Gastrocnemius medialis (tissue), 4 donors: ENCODE measurements at regions not wholly inside any gene's neighbourhood (a gene's known extent, or its start where the extent isn't known, plus 50 kb on each side); places are given as distances from the start of the nearest gene placed in this dataset.
A peak's percentile ranks its signal among the peaks of the same experiment; 100 is the strongest.
"Not testable (repeated sequence)": the region's sequence is repeated elsewhere in the genome, so short reads cannot be mapped to it uniquely, and the experiment has no call there.

Experiments used
- ATAC-seq, 2 donors: fragments of 150-250 bp; one replicate each; pipeline ENCODE4 v1.9.1; 2016
- DNase-seq, 2 donors: peaks; one replicate each; pipeline ENCODE4 v3.0.0-alpha.2; 2019
- H3K27ac ChIP-seq, 4 donors: fragments of 200-600 bp; sonication (generic); 1 replicate in 1 of 4; 2 replicates in 3 of 4; pipeline ENCODE4 v1.5.1; 2016 to 2018; ENCODE audit warnings: mild to moderate bottlenecking in 2 of 4, moderate library complexity in 1 of 4
- H3K27me3 ChIP-seq, 3 donors: fragments of 200-600 bp; sonication (generic) in 2 of 3; 1 replicate in 1 of 3; 2 replicates in 2 of 3; pipeline versions ENCODE4 v1.5.1 to v1.6.0; 2016 to 2019; ENCODE audit warnings: mild to moderate bottlenecking in 1 of 3, moderate library complexity in 1 of 3
- H3K36me3 ChIP-seq, 2 donors: fragments of 200-600 bp; sonication (generic) in 1 of 2; one replicate each; pipeline ENCODE4 v1.5.1; 2017 to 2018
- H3K4me1 ChIP-seq, 2 donors: fragments of 200-600 bp; sonication (generic) in 1 of 2; one replicate each; pipeline ENCODE4 v1.5.1; 2016 to 2017; ENCODE audit warnings: mild to moderate bottlenecking in 2 of 2
- H3K4me3 ChIP-seq, 4 donors: fragments of 200-600 bp; sonication (generic) in 3 of 4; 1 replicate in 1 of 4; 2 replicates in 3 of 4; pipeline ENCODE4 v1.5.1; 2016 to 2019; ENCODE audit warnings: mild to moderate bottlenecking in 2 of 4
- H3K9me3 ChIP-seq, 3 donors: fragments of 200-600 bp; sonication (generic) in 2 of 3; 1 replicate in 1 of 3; 2 replicates in 2 of 3; pipeline ENCODE4 v1.5.1; 2016 to 2019
- in situ Hi-C, 4 donors: fragments of 200-750 bp; cut with MboI; loops; one replicate each; pipeline versions ENCODE4 v1.15.0 to v1.8.0; 2017; ENCODE audit warnings: low sequenced_read_pairs in 4 of 4
- intact Hi-C: fragments of 100-400 bp; cut with DNase I; formaldehyde crosslinking; loops from one replicate; pipeline ENCODE4 v1.15.1; 2023; ENCODE audit warnings: low total_unique reads

- H3K27ac ChIP-seq, intact Hi-C loops, in situ Hi-C loops, H3K4me3 ChIP-seq, H3K4me1 ChIP-seq, H3K9me3 ChIP-seq, DNase-seq, H3K27me3 ChIP-seq, H3K36me3 ChIP-seq: not testable (repeated sequence)
- ATAC-seq: peak; percentile 16 to 32
These were observed 72.6 kb upstream of the SEC22B start for GRCh38 chr1:120248726-120249427.

DNA sequence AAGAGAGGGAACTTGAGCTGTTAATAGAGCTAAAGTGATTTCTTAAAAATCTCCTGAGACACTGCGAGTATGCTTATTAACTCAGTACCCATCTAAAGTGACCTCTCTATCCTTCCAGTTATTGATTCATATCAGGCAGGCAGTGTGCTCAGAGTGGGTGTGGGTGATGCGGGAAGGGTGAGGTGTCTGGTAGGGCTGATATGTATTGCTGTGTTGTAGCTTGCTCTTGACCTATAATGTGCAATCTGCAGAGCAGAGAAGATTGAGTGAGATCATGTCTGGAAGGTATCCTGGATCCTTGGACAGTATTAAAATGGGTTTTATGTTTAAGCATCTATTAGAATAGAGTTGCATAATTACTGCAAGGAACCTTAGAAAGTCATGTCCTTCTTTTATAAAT lies 71.9 kb upstream of the SEC22B start:
- H3K27ac ChIP-seq, intact Hi-C loops, in situ Hi-C loops, DNase-seq, H3K4me1 ChIP-seq, H3K36me3 ChIP-seq, H3K9me3 ChIP-seq, H3K4me3 ChIP-seq, H3K27me3 ChIP-seq: not testable (repeated sequence)
- ATAC-seq: peak in 1 of 2 donors; percentile 14

DNA sequence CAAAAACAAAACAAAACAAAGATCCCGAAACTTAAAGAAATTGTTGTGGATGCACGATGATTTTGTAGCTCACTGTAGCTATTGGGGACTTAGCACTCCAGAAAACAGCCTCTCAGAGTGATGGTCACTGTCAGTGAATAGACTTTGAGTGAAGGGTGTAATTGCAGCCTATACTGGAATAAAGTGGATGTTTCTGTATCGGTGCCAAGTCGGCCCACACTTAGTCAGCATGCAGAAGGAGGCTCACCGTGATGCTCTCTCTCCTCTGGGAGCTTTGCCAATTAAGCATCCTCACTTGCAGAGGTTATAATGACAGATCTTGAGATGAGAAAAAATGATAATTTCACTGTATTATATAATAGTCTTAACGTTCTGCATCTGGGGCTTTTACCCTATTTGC lies 67.5 kb upstream of the SEC22B start:
- ATAC-seq, H3K9me3 ChIP-seq, in situ Hi-C loops, H3K27me3 ChIP-seq, H3K4me1 ChIP-seq, DNase-seq, H3K27ac ChIP-seq, H3K36me3 ChIP-seq, intact Hi-C loops, H3K4me3 ChIP-seq: not testable (repeated sequence)

GRCh38 chr1:120242582-120242981 lies 66.3 kb upstream of the SEC22B start:
- ATAC-seq, DNase-seq, H3K9me3 ChIP-seq, intact Hi-C loops, H3K4me1 ChIP-seq, H3K27me3 ChIP-seq, in situ Hi-C loops, H3K27ac ChIP-seq, H3K36me3 ChIP-seq, H3K4me3 ChIP-seq: not testable (repeated sequence)

DNA sequence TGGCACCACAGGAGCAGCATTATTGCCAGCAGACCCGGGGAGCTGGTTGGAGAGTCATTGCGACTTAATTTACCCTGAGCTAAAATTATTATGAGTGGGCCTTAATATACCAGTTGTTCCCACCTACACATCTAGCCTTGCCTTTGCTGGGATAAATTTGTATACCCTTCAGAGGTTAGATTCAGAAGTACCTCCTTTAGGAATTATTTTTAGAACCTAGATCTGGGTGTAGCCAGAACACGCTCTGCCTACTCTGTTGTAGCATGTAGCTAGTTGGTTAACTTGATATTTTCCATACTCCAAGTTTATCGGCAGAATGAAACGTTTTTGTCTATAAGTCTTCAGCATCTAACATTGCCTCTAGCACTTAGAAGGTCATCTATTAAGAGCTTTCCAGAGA lies 65.5 kb upstream of the SEC22B start:
- H3K36me3 ChIP-seq, H3K27ac ChIP-seq, H3K27me3 ChIP-seq, H3K4me3 ChIP-seq, H3K4me1 ChIP-seq, intact Hi-C loops, in situ Hi-C loops, H3K9me3 ChIP-seq, DNase-seq: not testable (repeated sequence)
- ATAC-seq: peak in 1 of 2 donors; percentile 11

DNA sequence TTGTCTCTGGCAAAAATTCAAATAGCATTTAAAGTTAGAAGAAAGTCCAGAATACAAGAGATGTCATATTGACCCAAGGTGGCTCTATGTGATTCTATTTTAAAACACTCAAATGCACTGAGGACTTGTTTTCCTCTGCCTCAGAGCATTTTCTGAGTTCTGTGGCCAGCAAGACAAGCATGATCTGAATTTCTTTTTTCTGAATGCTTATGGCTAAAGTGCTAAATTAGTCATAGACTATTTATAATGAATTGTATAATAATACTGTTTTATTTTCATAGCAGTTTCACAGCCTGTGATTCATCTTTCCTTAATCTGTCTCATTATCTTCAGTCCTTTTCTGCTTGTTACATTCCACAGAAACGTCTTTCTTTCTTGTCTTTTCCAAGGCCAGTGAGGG lies 63.9 kb upstream of the SEC22B start:
- in situ Hi-C loops, H3K4me3 ChIP-seq, H3K36me3 ChIP-seq, H3K27me3 ChIP-seq, H3K4me1 ChIP-seq, DNase-seq, H3K27ac ChIP-seq, intact Hi-C loops, H3K9me3 ChIP-seq: not testable (repeated sequence)
- ATAC-seq: peak; percentile 78 to 83

- H3K9me3 ChIP-seq, H3K4me1 ChIP-seq, DNase-seq, in situ Hi-C loops, H3K4me3 ChIP-seq, ATAC-seq, H3K27ac ChIP-seq, intact Hi-C loops, H3K27me3 ChIP-seq, H3K36me3 ChIP-seq: not testable (repeated sequence)
These were observed 63.0 kb upstream of the SEC22B start for GRCh38 chr1:120239351-120239750.

DNA sequence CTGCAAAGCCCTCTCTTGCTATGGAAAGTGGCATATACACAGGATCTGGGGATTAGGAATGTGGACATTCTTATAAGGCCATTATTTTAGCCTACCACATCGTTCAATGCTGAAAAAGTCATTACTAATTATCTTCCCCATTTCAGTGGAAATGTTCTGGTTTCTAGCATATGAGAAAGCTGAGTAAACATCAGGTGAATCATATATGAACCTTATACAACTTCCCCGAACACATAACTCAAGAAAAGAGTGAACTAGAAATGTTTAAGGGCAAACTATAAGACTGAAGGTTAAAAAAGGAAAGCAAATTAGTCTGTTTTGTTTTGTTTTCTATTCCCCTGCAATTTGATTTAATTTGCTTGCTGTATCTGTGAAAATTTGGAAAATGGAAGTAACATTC lies 62.5 kb upstream of the SEC22B start:
- H3K4me1 ChIP-seq, H3K27ac ChIP-seq, H3K36me3 ChIP-seq, H3K4me3 ChIP-seq, H3K9me3 ChIP-seq, ATAC-seq, intact Hi-C loops, in situ Hi-C loops, DNase-seq, H3K27me3 ChIP-seq: not testable (repeated sequence)

- DNase-seq, intact Hi-C loops, H3K4me1 ChIP-seq, H3K27ac ChIP-seq, H3K4me3 ChIP-seq, H3K9me3 ChIP-seq, H3K36me3 ChIP-seq, in situ Hi-C loops, H3K27me3 ChIP-seq: not testable (repeated sequence)
- ATAC-seq: peak; percentile 55 to 63
These were observed 57.3 kb upstream of the SEC22B start for GRCh38 chr1:120233661-120234018.

DNA sequence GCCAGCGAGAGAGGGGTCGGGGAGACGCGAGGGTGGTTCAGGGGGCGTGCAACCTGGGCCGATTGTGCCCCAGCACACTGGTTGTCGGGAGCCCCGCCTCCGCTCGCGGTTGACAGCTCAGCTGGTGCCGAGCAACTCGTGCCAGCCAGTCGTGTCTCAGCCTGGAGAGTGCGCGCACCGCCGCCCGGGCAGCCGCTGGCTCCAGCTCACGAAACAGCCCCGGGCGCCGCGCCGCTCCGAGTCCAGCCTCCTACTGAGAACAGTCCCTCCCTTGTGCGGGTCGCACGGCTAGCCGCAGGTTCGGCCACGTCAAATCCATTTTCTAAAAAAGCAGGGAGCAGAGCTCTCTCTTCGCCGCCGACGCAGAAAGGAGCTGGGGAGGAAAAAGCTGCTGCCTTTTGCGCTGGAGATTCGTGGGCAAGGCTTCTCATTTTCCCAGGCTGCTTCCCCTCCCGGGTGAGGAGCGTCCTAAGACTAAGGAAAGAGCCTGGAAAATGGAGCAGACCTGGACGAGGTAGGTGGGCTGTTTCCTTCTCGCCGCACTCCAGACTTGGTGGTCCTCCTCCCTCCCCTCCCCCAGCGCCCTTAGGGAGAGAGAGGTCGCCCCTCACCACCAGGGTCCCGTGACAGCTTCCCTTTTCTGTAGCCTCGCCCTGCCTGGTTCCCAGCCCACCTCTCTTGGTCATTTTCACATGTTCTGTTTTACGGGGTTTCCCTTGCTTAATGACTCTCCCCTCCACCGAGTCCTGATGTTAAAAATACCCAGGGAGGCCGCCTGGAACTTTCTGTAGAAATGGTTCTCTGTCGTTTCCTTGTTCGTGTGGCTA lies 56.7 kb upstream of the SEC22B start:
- DNase-seq, H3K4me1 ChIP-seq, H3K9me3 ChIP-seq, in situ Hi-C loops, intact Hi-C loops, H3K36me3 ChIP-seq, H3K27me3 ChIP-seq: not testable (repeated sequence)
- peak; percentile 76 to 85 for ATAC-seq
- H3K4me3 ChIP-seq: peak overlapping the region; percentile 34 to 61 (median 42)
- H3K27ac ChIP-seq: peak overlapping the region; percentile 52 to 87 (median 80)

- DNase-seq, H3K4me1 ChIP-seq, H3K4me3 ChIP-seq, H3K27me3 ChIP-seq, in situ Hi-C loops, H3K9me3 ChIP-seq, H3K36me3 ChIP-seq, intact Hi-C loops: not testable (repeated sequence)
- peak; percentile 34 to 36 for ATAC-seq
- peak overlapping the region in 3 of 4 donors; percentile 36 to 69 (median 59) for H3K27ac ChIP-seq
These were observed 53.5 kb upstream of the SEC22B start for GRCh38 chr1:120229835-120230234.
